GM12878 (cell line): ENCODE measurements at regions not wholly inside any gene's neighbourhood (a gene's known extent, or its start where the extent isn't known, plus 50 kb on each side); places are given as distances from the start of the nearest gene placed in this dataset.

Experiments used
- ATAC-seq: fragments of 200-7000 bp; cut with Tn5 transposase; 3 replicates; pipeline ENCODE4 v1.9.1; 2020; ENCODE audit warnings: mild to moderate bottlenecking, moderate library complexity
- BruUV-seq: library from RNA; stranded (reverse); fragments of 400-500 nt; replicated peaks from 2 replicates; lab custom pipeline; 2021; lab: Mats Ljungman, UMichigan
- CTCF ChIA-PET: fragments of 300-600 bp; sonication (Branson Sonifier 250); formaldehyde crosslinking; extraction: SDS; loops from one replicate; lab custom pipeline; 2021; ENCODE audit warnings: inconsistent platforms; lab: Yijun Ruan, JAX
- POLR2A ChIA-PET: fragments of 350-600 bp; formaldehyde crosslinking; extraction: SDS; loops from one replicate; lab custom pipeline; 2021; ENCODE audit warnings: inconsistent platforms; lab: Charles Lee
- RAD21 ChIA-PET: fragments of 300-600 bp; sonication (Branson Sonifier 250); formaldehyde crosslinking; loops from one replicate; lab custom pipeline; 2023; ENCODE audit warnings: antibody characterized with exemption; ENCODE audit not compliant: unreplicated experiment; lab: Charles Lee
- SMC1A ChIA-PET: fragments of 300-600 bp; sonication (Branson Sonifier 250); formaldehyde crosslinking; loops from one replicate; lab custom pipeline; 2023; ENCODE audit not compliant: unreplicated experiment, uncharacterized antibody; lab: Charles Lee
- DNase-seq: peaks from one replicate; pipeline ENCODE4 v3.0.0-alpha.2; 2011; ENCODE audit warnings: low read depth, low spot score
- FAIRE-seq: peaks from 3 replicates; lab custom pipeline; 2011; peaks lifted over from hg19 to GRCh38; lab: Jason Lieb, UNC
- H2AFZ ChIP-seq: 2 replicates; pipeline ENCODE4 v1.6.0; 2011; ENCODE audit warnings: low read depth, low read length, control low read depth; ENCODE audit not compliant: control insufficient read depth
- H3K27ac ChIP-seq: 2 replicates; pipeline ENCODE4 v1.5.1; 2011; ENCODE audit warnings: control low read depth; ENCODE audit not compliant: control insufficient read depth, insufficient read depth
- H3K27me3 ChIP-seq, 2 experiments: replicated peaks in 1 of 2; 2 replicates each; pipeline versions ENCODE4 v1.6.0 to v1.6.1; 2011; ENCODE audit warnings: low read length in 1 of 2; ENCODE audit not compliant: control insufficient read depth in 2 of 2, insufficient read depth in 2 of 2
- H3K36me3 ChIP-seq, 2 experiments: 2 replicates each; pipeline ENCODE4 v1.5.1; 2011; ENCODE audit warnings: low read length in 1 of 2; ENCODE audit not compliant: control insufficient read depth in 2 of 2, insufficient read depth in 2 of 2
- H3K4me1 ChIP-seq: 2 replicates; pipeline ENCODE4 v1.6.1; 2011; ENCODE audit warnings: mild to moderate bottlenecking, low read length, moderate library complexity, mixed read lengths; ENCODE audit not compliant: control insufficient read depth, insufficient read depth
- H3K4me2 ChIP-seq: 2 replicates; pipeline ENCODE4 v1.6.0; 2011; ENCODE audit warnings: control low read depth; ENCODE audit not compliant: control insufficient read depth, insufficient read depth
- H3K4me3 ChIP-seq: fragments of 200-600 bp; sonication (generic); 2 replicates; pipeline ENCODE4 v1.5.1; 2016
- H3K79me2 ChIP-seq: 2 replicates; pipeline ENCODE4 v1.6.0; 2011; ENCODE audit warnings: low read length; ENCODE audit not compliant: control insufficient read depth, insufficient read depth
- H3K9ac ChIP-seq: 2 replicates; pipeline ENCODE4 v1.8.0; 2011; ENCODE audit warnings: low read length, control low read depth, mixed read lengths; ENCODE audit not compliant: control insufficient read depth, insufficient read depth
- H3K9me3 ChIP-seq: replicated peaks from 3 replicates; pipeline ENCODE4 v1.5.1; 2011; ENCODE audit warnings: mild to moderate bottlenecking, low read length; ENCODE audit not compliant: control insufficient read depth, insufficient read depth
- H4K20me1 ChIP-seq: 2 replicates; pipeline ENCODE4 v1.6.0; 2011; ENCODE audit not compliant: control insufficient read depth, insufficient read depth
- DPF2 ChIP-seq: fragments of 450-650 bp; IDR thresholded peaks from 2 replicates; pipeline ENCODE4 v1.6.1; 2017; ENCODE audit warnings: mild to moderate bottlenecking
- EZH2 ChIP-seq: IDR thresholded peaks from 2 replicates; pipeline ENCODE4 v1.6.1; 2012; ENCODE audit warnings: low read depth, mild to moderate bottlenecking, control low read depth, inconsistent platforms, low read length, borderline replicate concordance; ENCODE audit not compliant: control insufficient read depth
- IRF4 ChIP-seq: IDR thresholded peaks from 2 replicates; pipeline ENCODE4 v1.6.1; 2011; ENCODE audit warnings: low read depth, low read length
- KLF5 ChIP-seq: fragments of 450-650 bp; IDR thresholded peaks from 2 replicates; pipeline ENCODE4 v1.6.1; 2014; ENCODE audit warnings: mild to moderate bottlenecking; ENCODE audit not compliant: partially characterized antibody
- NFYB ChIP-seq: IDR thresholded peaks from 2 replicates; pipeline ENCODE4 v1.6.1; 2011; ENCODE audit warnings: low read depth, mild to moderate bottlenecking, low read length, improper control_type of control experiment, moderate library complexity; ENCODE audit not compliant: insufficient read depth
- PAX8 ChIP-seq: fragments of 450-650 bp; IDR thresholded peaks from 2 replicates; pipeline ENCODE4 v1.6.1; 2017; ENCODE audit warnings: mild to moderate bottlenecking, moderate library complexity
- RELA ChIP-seq: fragments of 450-650 bp; IDR thresholded peaks from 2 replicates; pipeline ENCODE4 v1.8.0; 2014; ENCODE audit warnings: borderline replicate concordance; ENCODE audit not compliant: partially characterized antibody
- SMARCA5 ChIP-seq: fragments of 450-650 bp; IDR thresholded peaks from 2 replicates; pipeline ENCODE4 v1.6.1; 2017; ENCODE audit warnings: mild to moderate bottlenecking
- TCF7 ChIP-seq: IDR thresholded peaks from 2 replicates; pipeline ENCODE4 v1.6.1; 2014; ENCODE audit warnings: antibody characterized with exemption, borderline replicate concordance
- WGBS: methylation state at CpG from one replicate; pipeline ENCODE4 v1.1.6; 2016; ENCODE audit warnings: low lambda C conversion rate; ENCODE audit not compliant: insufficient replicate concordance, insufficient coverage; ENCODE audit errors: missing lambda C conversion rate; 5-methylcytosine and 5-hydroxymethylcytosine counted together
- in situ Hi-C: fragments of 300-500 bp; cut with MboI; formaldehyde crosslinking; loops from 9 replicates; pipeline ENCODE4 v1.14.3; 2018; ENCODE audit warnings: mixed read lengths
- intact Hi-C: fragments of 100-400 bp; cut with micrococcal nuclease; formaldehyde crosslinking; loops from one replicate; pipeline ENCODE4 v1.14.2; 2022; ENCODE audit not compliant: unreplicated experiment
- TF ChIP-seq, protein P1 (sequence below): fragments of 450-650 bp; formaldehyde crosslinking; IDR thresholded peaks from 2 replicates; pipeline ENCODE4 v1.4.0; 2020; ENCODE audit warnings: mild to moderate bottlenecking, moderate library complexity
- TF ChIP-seq, protein P2 (sequence below): IDR thresholded peaks from 2 replicates; pipeline ENCODE4 v1.6.1; 2012; ENCODE audit warnings: low read depth, low read length, improper control_type of control experiment

DNA sequence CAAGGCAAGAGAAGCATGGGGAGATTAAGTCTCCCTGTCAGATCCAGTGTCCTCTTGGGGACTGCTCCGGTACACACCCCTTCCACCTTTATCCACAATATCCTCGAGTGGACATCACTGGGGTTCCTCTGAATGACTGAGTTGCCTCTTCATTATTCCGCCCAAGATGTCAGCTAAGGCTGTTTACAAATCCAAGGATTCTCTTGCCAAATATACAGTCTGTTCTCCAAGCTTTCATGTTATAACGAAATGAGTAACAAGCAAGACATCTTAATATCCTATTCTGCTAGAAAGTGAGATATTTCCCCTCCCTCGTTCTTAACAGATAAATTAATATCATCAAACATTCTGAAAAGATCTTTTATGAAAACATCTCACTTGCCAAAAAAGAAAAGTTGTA lies 314.1 kb upstream of the IRX5 start:
- no peaks in the 10 kb centered on the region for H4K20me1 ChIP-seq
- intact Hi-C loops = no loop called here
- H3K36me3 ChIP-seq = no peaks in the 10 kb centered on the region
- ChIA-PET RAD21 (no interaction called here), CTCF (no interaction called here), SMC1A (no interaction called here), POLR2A (no interaction called here)
- no peak for TF ChIP-seq EZH2
- TF ChIP-seq SMARCA5 = no peak
- H3K79me2 ChIP-seq = no peaks in the 10 kb centered on the region
- no peak overlapping the region for H3K9ac ChIP-seq
- H3K27me3 ChIP-seq = no peaks in the 10 kb centered on the region
- no peak overlapping the region for H2AFZ ChIP-seq
- FAIRE-seq = no peak
- 31% methylated on average over 5 of the region's 5 CpGs for whole genome bisulfite sequencing
- no peaks in the 10 kb centered on the region for H3K4me1 ChIP-seq
- H3K27ac ChIP-seq = no peak overlapping the region
- no TSS peak for BruUV-seq
- in situ Hi-C loops = no loop called here
- no peak for DNase-seq
- ATAC-seq = no peak
- H3K4me2 ChIP-seq = no peak overlapping the region
- no peak overlapping the region for H3K4me3 ChIP-seq
- H3K9me3 ChIP-seq = no peaks in the 10 kb centered on the region

DNA sequence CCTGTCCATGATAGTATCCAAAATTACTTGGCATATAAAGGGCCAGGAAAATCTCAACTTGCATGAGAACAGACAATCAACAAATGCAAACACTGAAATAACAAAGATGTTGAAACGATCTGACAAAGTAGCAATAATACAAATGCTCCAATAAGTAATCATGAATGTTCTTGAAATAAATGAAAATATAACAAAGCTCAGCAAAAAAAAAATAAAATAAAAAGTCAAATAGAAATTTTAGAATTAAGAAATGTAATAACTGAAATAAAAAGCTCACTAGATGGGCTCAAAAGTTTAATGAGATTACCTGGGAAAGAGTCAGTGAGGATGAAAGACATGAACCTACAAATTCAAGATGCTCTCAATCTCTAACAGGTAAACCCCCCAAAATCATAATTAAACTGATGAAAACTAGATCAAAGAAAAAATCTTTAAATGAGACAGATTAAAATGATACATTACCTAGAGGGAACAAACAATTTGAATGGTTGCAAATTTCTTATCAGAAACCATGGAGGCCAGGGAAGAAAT lies 319.0 kb upstream of the IRX3 start:
- Histone ChIP-seq H3K4me1 (no peaks in the 10 kb centered on the region), H2AFZ (no peak overlapping the region), H4K20me1 (no peaks in the 10 kb centered on the region), H3K4me2 (no peak overlapping the region), H3K4me3 (no peak overlapping the region), H3K9ac (no peak overlapping the region), H3K9me3 (no peaks in the 10 kb centered on the region), H3K79me2 (no peaks in the 10 kb centered on the region), H3K27ac (no peak overlapping the region), H3K36me3 (no peaks in the 10 kb centered on the region), H3K27me3 (no peaks in the 10 kb centered on the region)
- DNase-seq (no peak), ATAC-seq (no peak), FAIRE-seq (no peak)
- CTCF ChIA-PET = no interaction called here
- SMC1A ChIA-PET = interaction anchor here (0.7 kb wide), 1 partner anchor 594 kb away, joined by 3 read pairs; no protein-coding TSS in a partner anchor
- in situ Hi-C loops = no loop called here
- TF ChIP-seq EZH2 (no peak), RELA (no peak), IRF4 (no peak), KLF5 (no peak), NFYB (no peak), PAX8 (no peak), TCF7 (no peak), DPF2 (no peak)
- TF ChIP-seq, protein P1, sequence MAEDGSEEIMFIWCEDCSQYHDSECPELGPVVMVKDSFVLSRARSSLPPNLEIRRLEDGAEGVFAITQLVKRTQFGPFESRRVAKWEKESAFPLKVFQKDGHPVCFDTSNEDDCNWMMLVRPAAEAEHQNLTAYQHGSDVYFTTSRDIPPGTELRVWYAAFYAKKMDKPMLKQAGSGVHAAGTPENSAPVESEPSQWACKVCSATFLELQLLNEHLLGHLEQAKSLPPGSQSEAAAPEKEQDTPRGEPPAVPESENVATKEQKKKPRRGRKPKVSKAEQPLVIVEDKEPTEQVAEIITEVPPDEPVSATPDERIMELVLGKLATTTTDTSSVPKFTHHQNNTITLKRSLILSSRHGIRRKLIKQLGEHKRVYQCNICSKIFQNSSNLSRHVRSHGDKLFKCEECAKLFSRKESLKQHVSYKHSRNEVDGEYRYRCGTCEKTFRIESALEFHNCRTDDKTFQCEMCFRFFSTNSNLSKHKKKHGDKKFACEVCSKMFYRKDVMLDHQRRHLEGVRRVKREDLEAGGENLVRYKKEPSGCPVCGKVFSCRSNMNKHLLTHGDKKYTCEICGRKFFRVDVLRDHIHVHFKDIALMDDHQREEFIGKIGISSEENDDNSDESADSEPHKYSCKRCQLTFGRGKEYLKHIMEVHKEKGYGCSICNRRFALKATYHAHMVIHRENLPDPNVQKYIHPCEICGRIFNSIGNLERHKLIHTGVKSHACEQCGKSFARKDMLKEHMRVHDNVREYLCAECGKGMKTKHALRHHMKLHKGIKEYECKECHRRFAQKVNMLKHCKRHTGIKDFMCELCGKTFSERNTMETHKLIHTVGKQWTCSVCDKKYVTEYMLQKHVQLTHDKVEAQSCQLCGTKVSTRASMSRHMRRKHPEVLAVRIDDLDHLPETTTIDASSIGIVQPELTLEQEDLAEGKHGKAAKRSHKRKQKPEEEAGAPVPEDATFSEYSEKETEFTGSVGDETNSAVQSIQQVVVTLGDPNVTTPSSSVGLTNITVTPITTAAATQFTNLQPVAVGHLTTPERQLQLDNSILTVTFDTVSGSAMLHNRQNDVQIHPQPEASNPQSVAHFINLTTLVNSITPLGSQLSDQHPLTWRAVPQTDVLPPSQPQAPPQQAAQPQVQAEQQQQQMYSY = no peak
- TF ChIP-seq, protein P2, sequence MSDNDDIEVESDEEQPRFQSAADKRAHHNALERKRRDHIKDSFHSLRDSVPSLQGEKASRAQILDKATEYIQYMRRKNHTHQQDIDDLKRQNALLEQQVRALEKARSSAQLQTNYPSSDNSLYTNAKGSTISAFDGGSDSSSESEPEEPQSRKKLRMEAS = no peak
- no TSS peak for BruUV-seq
- RAD21 ChIA-PET = no interaction called here
- POLR2A ChIA-PET = no interaction called here
- WGBS = 0% methylated on average over 1 of the region's 1 CpG
- intact Hi-C loops = no loop called here
